Activated T-helper 17 cell treated with anti-CD3 and anti-CD28 coated beads, Interleukin-2, amount 50 U/mL, for 72 hours (primary cell): ENCODE measurements at regions not wholly inside any gene's neighbourhood (a gene's known extent, or its start where the extent isn't known, plus 50 kb on each side); places are given as distances from the start of the nearest gene placed in this dataset.

Experiments used
- ATAC-seq: fragments of 150-1000 bp; cut with Tn5 transposase; replicated peaks from 2 replicates; pipeline ENCODE4 v1.10.0; 2021; ENCODE audit warnings: mild to moderate bottlenecking, moderate library complexity
- H3K27ac Mint-ChIP-seq: one replicate; pipeline ENCODE4 v1.8.0; 2022; ENCODE audit warnings: mixed read lengths
- H3K27me3 Mint-ChIP-seq: one replicate; pipeline ENCODE4 v1.8.0; 2022; ENCODE audit warnings: mixed read lengths
- H3K36me3 Mint-ChIP-seq: one replicate; pipeline ENCODE4 v1.8.0; 2022; ENCODE audit warnings: low read depth, mild to moderate bottlenecking, mixed read lengths
- H3K4me1 Mint-ChIP-seq: one replicate; pipeline ENCODE4 v1.8.0; 2022; ENCODE audit warnings: mixed read lengths
- H3K4me3 Mint-ChIP-seq: one replicate; pipeline ENCODE4 v1.8.0; 2022; ENCODE audit warnings: mild to moderate bottlenecking, mixed read lengths
- H3K9me3 Mint-ChIP-seq: one replicate; pipeline ENCODE4 v1.8.0; 2022; ENCODE audit warnings: mixed read lengths

DNA sequence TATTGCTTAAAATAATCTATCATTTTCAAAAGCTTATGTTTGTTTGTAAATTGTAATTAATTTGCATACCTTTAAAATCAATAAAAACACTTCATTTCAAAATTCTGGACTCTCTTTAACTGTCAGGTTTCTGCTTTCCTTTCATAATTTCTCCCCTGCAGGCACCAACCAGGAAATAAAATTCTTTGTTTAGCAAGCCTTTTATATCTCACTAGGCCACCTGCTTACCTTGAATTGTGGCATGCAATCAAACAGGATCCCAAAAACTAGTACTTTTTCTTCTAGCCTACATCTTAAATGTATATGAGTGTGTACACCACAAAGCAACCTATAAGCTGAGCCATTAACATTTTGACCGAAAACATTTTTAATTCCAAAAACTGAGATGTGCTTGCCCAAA, 233.1 kb downstream of the NR4A2 start:
- H3K4me1 Mint-ChIP-seq, result no peaks in the 10 kb centered on the region

DNA sequence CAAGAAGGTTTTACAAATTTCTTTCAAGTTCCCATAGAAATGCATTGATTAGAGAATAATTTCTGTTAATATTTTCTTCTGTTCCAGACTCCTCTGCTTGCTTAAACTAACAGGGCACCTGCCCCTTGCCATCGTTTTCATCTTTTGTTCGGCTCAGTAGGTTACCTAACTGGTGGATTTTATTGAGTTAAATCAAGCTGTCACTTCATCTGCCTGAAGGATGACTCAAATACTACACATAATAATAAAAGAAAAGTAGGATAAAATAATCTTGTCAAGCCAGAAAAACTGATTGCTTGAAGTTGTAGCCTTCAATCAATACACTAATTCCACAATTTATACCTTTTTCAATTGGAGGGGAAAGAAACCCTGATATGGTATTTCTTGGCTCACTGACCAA, 234.0 kb downstream of the NR4A2 start:
- Mint-ChIP-seq H3K27me3 (peaks cover 6% of the 10 kb centered on the region), H3K4me3 (no peak overlapping the region), H3K4me1 (no peaks in the 10 kb centered on the region), H3K36me3 (no peaks in the 10 kb centered on the region), H3K9me3 (no peaks in the 10 kb centered on the region), H3K27ac (no peak overlapping the region)
- ATAC-seq, result no peak

More for the DNA sequence above, 233.1 kb downstream of the NR4A2 start:
- no peaks in the 10 kb centered on the region for H3K36me3 Mint-ChIP-seq
- no peak overlapping the region for H3K4me3 Mint-ChIP-seq
- no peak for ATAC-seq
- no peak overlapping the region for H3K27ac Mint-ChIP-seq
- H3K27me3 Mint-ChIP-seq, result peaks cover 9% of the 10 kb centered on the region
- H3K9me3 Mint-ChIP-seq, result no peaks in the 10 kb centered on the region

DNA sequence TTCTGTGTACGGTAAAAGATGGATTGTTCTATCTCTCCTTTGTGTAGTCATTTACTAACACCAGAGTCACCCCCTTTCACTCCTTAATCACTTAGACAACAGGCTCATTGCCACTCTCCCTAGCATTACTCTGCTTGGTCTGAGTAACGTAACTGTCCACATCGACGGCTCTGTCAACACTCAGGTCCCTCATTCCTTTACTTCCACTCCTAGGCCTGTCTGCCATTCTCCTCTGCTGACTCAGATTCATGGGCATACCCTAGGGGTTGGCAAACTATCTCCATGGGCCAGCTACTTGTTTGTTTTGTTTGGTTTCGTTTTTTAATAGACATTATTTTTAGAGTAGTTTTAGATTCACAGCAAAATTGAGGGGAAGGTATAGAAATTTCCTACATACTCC, 243.9 kb downstream of the NR4A2 start:
- H3K27me3 Mint-ChIP-seq, result peaks cover 5% of the 10 kb centered on the region
- H3K4me3 Mint-ChIP-seq, result no peak overlapping the region
- no peaks in the 10 kb centered on the region for H3K4me1 Mint-ChIP-seq
- no peaks in the 10 kb centered on the region for H3K36me3 Mint-ChIP-seq
- no peak for ATAC-seq
- H3K9me3 Mint-ChIP-seq, result no peaks in the 10 kb centered on the region
- H3K27ac Mint-ChIP-seq, result no peak overlapping the region

DNA sequence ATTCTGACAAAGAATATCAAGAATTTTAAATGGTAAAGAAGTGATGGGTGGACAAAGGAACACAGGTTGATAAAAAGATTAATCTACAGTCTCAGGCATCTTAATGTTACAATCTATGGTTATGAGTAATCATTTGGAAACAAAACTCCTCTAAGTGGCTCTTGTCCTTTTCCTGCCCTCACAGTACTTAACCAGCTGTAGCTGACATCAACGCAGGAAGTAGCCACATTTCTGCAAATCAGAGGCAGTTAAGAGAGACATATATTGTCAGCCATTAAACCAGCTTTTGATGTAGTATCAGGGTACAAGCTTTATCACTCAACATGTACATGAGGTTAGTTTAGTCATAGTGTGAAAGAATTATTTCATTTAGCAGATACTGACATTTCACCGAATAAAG, 244.6 kb downstream of the NR4A2 start:
- peaks cover 4% of the 10 kb centered on the region for H3K9me3 Mint-ChIP-seq
- no peaks in the 10 kb centered on the region for H3K4me1 Mint-ChIP-seq
- H3K36me3 Mint-ChIP-seq, result no peaks in the 10 kb centered on the region

DNA sequence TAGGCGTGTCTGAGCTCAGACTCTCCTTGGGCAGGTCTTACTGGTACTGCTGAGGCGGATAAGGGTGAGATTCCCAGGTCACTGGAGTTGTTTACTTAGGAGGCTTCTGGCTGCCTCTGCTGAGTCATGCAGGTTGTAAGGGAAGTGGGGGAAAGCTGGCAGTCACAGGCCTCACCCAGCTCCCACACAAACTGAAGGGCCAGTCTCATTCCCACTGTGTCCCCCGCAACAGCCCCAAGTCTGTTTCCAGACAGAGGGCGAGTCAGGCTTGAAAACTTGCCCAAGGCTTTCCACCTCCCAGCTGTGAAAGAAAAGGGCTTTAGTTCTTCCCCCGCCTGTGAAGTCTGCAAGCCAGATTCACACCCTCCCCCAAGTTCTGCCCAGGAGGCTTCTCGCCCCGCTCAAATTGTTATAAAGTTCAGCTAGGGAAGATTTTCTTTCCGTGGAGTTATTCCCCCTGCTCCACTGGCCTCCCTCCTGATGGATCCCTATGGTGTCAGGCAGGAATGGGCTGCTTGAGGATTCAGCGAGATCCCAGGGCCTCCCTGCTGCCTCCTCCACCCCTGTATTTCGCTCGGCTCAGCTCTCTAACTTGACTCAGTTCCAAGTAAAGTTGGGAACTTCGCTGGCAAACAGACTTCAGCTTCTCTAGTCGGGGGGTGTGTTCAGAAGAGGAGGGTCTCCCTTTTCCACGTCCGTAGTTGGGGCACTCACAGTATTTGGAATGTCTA, 248.6 kb downstream of the NR4A2 start:
- H3K9me3 Mint-ChIP-seq, result peaks cover 10% of the 10 kb centered on the region
- no peaks in the 10 kb centered on the region for H3K36me3 Mint-ChIP-seq
- H3K27ac Mint-ChIP-seq, result no peak overlapping the region
- no peak for ATAC-seq
- peaks cover 17% of the 10 kb centered on the region for H3K27me3 Mint-ChIP-seq
- H3K4me3 Mint-ChIP-seq, result no peak overlapping the region
- no peaks in the 10 kb centered on the region for H3K4me1 Mint-ChIP-seq

More for the DNA sequence above, 244.6 kb downstream of the NR4A2 start:
- Mint-ChIP-seq H3K4me3 (no peak overlapping the region), H3K27ac (no peak overlapping the region), H3K27me3 (peaks cover 11% of the 10 kb centered on the region)
- no peak for ATAC-seq

DNA sequence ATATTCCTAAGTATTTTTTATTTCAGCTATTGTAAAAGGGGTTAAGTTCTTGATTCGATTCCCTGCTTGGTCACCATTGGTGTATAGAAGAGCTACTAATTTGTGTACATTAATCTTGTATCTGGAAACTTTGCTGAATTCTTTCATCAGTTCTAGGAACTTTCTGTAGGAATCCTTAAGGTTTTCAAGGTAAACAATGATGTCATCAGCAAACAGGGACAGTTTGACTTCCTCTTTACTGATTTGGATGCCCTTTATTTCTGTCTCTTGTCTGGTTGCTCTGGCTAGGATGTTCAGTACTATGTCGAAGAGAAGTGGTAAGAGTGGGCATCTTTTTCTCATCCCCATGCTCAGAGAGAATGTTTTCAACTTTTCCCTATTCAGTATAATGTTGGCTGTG, 252.7 kb downstream of the NR4A2 start:
- peaks cover 18% of the 10 kb centered on the region for H3K27me3 Mint-ChIP-seq
- H3K9me3 Mint-ChIP-seq, result peaks cover 10% of the 10 kb centered on the region
- no peaks in the 10 kb centered on the region for H3K4me1 Mint-ChIP-seq
- H3K4me3 Mint-ChIP-seq, result no peak overlapping the region
- no peak overlapping the region for H3K27ac Mint-ChIP-seq
- ATAC-seq, result no peak
- H3K36me3 Mint-ChIP-seq, result no peaks in the 10 kb centered on the region

DNA sequence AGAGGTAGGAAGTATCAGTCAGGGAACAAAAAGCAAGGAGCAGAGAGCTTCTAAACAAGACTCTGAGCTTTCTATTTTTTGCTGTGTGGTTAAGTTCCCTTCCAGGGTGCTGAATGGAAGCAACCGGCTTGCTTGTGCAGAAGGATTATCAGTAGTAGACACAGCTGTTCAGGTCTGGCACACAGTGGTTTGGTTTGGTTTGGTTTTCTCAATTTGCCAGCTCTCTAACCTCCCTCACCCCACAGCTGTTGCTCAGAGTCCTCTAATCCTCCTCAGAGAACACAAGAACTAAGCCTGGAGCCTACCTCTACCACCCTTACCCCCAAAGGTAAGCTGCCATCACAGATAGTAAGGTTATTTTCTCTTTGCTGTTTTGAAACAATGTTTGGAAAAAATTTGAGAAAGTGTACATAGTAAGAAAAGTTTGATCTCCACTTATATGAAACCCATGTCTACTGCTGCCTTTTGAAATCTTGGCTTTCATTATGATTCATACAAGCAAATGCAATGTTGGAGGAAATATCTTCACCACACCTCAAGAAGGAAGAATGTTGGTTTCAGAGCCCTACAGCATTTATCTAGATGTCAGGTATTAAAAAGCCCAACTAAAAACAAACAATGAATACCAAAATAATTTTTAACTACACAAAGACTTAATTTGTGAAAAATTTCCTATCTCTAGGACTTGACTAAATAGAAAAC, 255.3 kb downstream of the NR4A2 start:
- peaks cover 4% of the 10 kb centered on the region for H3K9me3 Mint-ChIP-seq
- no peak overlapping the region for H3K27ac Mint-ChIP-seq
- peaks cover 5% of the 10 kb centered on the region for H3K27me3 Mint-ChIP-seq
- H3K4me3 Mint-ChIP-seq, result no peak overlapping the region
- no peak for ATAC-seq
- no peaks in the 10 kb centered on the region for H3K4me1 Mint-ChIP-seq
- no peaks in the 10 kb centered on the region for H3K36me3 Mint-ChIP-seq

DNA sequence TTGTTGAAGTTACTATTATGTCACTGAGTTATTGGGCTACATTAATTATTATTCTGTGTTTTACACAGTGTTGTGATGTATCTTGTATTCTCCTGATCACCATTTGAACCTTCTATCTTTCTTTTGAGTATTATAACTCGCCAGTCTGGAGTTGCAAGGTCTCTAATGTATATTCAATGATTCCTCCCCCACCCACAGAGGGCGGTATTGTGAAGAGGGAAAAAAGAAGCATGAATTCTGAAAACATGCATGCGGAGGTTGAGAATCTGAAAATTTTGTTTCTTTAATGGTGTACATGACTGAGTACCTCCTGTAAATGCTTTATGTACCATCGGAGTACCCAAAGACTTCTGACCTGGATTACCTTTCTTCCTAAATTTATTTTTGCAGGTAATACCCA, 266.6 kb downstream of the NR4A2 start:
- H3K27me3 Mint-ChIP-seq, result peaks cover 3% of the 10 kb centered on the region
- H3K27ac Mint-ChIP-seq, result no peak overlapping the region
- ATAC-seq, result no peak
- no peaks in the 10 kb centered on the region for H3K4me1 Mint-ChIP-seq
- H3K4me3 Mint-ChIP-seq, result no peak overlapping the region
- no peaks in the 10 kb centered on the region for H3K36me3 Mint-ChIP-seq
- H3K9me3 Mint-ChIP-seq, result no peaks in the 10 kb centered on the region

DNA sequence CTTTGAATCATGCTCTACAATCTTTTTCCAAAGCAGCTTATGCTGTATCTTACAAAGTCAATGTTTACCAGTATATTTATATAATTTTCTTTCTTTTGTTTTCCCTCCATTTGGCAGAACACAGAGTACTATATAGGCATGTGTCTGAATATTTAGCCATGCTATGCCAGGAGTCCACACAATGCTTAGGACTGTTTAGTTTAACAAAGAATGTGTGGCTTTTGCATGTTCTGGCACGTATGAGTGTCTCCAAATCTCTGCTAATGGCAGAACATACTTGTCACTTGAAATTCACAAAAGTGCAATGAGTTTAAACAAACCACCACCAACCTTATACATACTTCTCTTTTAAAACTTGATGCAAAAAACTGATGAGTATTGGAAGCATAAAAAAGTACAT, 268.0 kb downstream of the NR4A2 start:
- ATAC-seq, result no peak
- Mint-ChIP-seq H3K9me3 (no peaks in the 10 kb centered on the region), H3K27me3 (peaks cover 3% of the 10 kb centered on the region), H3K27ac (no peak overlapping the region), H3K4me1 (no peaks in the 10 kb centered on the region), H3K4me3 (no peak overlapping the region), H3K36me3 (no peaks in the 10 kb centered on the region)

DNA sequence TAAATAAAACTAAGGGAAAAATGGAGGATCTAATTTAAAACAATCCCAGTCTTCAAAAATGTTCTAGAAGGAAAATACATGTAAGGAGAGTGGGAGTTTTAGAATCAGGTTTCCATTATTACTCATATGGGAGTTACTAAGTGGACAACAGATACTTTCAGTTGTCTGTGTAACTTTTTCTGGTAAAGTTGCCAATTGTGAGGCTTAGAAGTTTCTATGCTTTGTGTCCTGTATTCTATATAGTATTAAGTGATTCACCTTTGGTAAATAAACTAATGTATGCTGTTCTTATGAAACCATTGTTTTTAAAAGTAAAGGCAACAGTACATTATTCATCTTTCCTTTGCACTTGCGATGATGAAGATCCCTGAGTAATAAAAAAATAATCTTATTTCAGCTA, 274.9 kb downstream of the NR4A2 start:
- Mint-ChIP-seq H3K4me3 (no peak overlapping the region), H3K27me3 (peaks cover 15% of the 10 kb centered on the region), H3K36me3 (no peaks in the 10 kb centered on the region), H3K4me1 (no peaks in the 10 kb centered on the region), H3K9me3 (no peaks in the 10 kb centered on the region), H3K27ac (no peak overlapping the region)
- no peak for ATAC-seq

DNA sequence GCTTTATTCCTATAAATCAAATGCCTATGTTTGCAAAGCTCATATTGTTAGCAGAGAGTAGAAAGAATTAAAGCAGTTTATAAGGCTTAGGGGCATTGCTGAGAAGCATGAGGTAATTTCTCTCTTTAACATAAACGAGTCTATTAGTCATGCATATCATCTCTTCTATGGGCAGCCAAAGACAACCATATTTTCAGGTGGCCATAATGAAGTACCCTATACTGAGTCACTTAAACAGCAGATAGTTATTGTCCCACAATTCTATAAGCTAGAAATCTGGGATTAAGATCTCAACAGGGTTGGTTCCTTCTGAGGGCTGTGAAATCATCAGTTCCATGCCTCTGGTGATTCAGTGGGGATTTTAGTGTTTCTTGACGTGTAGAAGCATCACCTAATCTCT, 277.5 kb downstream of the NR4A2 start:
- no peak for ATAC-seq
- Mint-ChIP-seq H3K27me3 (peaks cover 15% of the 10 kb centered on the region), H3K4me1 (no peaks in the 10 kb centered on the region), H3K9me3 (no peaks in the 10 kb centered on the region), H3K27ac (no peak overlapping the region), H3K4me3 (no peak overlapping the region), H3K36me3 (no peaks in the 10 kb centered on the region)

DNA sequence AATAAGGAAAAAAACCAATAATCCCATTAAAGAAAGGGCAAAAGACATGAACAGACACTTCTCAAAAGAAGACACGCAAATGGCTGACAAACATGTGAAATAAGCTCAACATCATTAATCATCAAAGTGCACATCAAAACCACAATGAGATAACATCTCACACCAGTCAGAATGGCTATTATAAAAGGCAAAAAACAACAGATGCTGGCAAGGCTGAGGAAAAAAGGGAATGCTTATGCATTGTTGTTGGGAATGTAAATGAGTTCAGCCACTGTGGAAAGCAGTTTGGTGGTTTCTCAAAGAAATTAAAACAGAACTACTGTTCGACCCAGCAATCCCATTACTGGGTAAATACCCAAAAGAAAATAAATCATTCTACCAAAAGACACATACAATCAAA, 285.6 kb downstream of the NR4A2 start:
- Mint-ChIP-seq H3K36me3 (no peaks in the 10 kb centered on the region), H3K27ac (no peak overlapping the region), H3K27me3 (peaks cover 3% of the 10 kb centered on the region), H3K4me3 (no peak overlapping the region), H3K4me1 (no peaks in the 10 kb centered on the region), H3K9me3 (no peaks in the 10 kb centered on the region)
- no peak for ATAC-seq

DNA sequence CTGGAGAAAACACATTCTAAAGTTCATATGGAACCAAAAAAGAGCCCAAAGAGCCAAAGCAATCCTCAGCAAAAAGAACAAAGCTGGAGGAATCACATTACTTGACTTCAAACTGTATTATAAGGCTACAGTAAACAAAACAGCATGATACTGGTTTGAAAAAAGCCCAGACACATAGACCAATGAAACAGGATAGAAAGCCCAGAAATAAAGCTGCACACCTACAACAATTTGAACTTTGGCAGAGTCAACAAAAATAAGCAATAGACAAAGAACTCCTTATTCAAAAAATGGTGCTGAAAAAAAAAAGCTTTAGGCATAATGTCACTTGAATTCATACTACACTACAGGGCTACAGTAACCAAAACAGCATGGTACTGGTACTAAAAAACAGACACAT, 289.6 kb downstream of the NR4A2 start:
- Mint-ChIP-seq H3K27me3 (peaks cover 3% of the 10 kb centered on the region), H3K36me3 (no peaks in the 10 kb centered on the region), H3K9me3 (no peaks in the 10 kb centered on the region), H3K4me3 (no peak overlapping the region), H3K4me1 (no peaks in the 10 kb centered on the region), H3K27ac (no peak overlapping the region)
- no peak for ATAC-seq

DNA sequence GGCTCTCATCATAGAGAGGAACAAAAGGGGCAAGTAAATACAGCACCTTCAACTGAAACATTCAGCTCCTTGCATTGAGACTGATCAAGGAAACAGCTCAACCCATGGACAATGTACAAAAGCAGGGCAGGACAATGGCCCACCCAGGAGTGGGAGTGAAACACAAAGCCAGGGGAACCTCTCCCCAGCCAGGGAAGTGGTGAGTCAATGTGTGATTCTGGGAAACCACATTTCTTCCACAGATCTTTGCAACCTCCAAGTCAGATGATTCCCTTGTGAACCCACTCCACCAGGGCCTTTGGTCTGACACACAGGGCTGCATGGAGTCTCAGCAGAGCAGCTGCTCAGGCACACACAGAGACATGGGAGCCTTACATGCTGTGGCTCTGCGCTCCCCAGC, 294.5 kb downstream of the NR4A2 start:
- ATAC-seq, result no peak
- H3K27me3 Mint-ChIP-seq, result no peaks in the 10 kb centered on the region
- H3K36me3 Mint-ChIP-seq, result no peaks in the 10 kb centered on the region
- no peaks in the 10 kb centered on the region for H3K4me1 Mint-ChIP-seq
- H3K4me3 Mint-ChIP-seq, result no peak overlapping the region
- peaks cover 4% of the 10 kb centered on the region for H3K9me3 Mint-ChIP-seq
- H3K27ac Mint-ChIP-seq, result no peak overlapping the region

DNA sequence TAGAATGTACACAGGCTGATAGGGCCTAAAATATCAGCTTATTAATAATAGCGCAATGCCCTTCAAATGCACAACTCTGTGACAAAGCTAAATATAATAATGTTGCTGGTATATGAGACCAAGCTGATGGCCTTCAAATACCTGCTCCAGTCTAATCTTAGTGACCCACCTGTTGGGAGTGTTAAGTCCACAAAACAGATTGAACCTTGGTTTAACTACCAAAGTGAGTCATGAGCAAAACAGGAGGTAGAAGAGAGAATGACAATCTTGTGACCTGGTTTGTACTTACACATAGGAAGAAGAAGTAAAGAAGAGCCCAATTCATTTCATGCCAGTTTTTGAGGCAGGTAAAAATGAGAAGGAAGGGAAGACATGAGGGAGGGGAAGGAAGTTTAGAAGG, 295.0 kb downstream of the NR4A2 start:
- Mint-ChIP-seq H3K36me3 (no peaks in the 10 kb centered on the region), H3K27me3 (no peaks in the 10 kb centered on the region), H3K4me3 (no peak overlapping the region), H3K4me1 (no peaks in the 10 kb centered on the region), H3K27ac (no peak overlapping the region), H3K9me3 (peaks cover 4% of the 10 kb centered on the region)
- no peak for ATAC-seq
